IMR-90 (cell line): ENCODE measurements at regions not wholly inside any gene's neighbourhood (a gene's known extent, or its start where the extent isn't known, plus 50 kb on each side); places are given as distances from the start of the nearest gene placed in this dataset.

Experiments used
- ATAC-seq: fragments of 200-7000 bp; cut with Tn5 transposase; 2 replicates; pipeline ENCODE4 v1.9.1; 2020; ENCODE audit warnings: low read depth, mild to moderate bottlenecking, moderate library complexity
- BruUV-seq: library from RNA; stranded (reverse); fragments of 400-500 nt; replicated peaks from 2 replicates; lab custom pipeline; 2021; lab: Mats Ljungman, UMichigan
- CTCF ChIA-PET: fragments of 300-600 bp; formaldehyde crosslinking; extraction: SDS; loops from one replicate; lab custom pipeline; 2021; ENCODE audit warnings: antibody characterized with exemption; lab: Yijun Ruan, JAX
- POLR2A ChIA-PET: fragments of 300-600 bp; sonication (Branson Sonifier 250); formaldehyde crosslinking; loops from one replicate; lab custom pipeline; 2022; ENCODE audit warnings: antibody characterized with exemption; ENCODE audit not compliant: unreplicated experiment; lab: Charles Lee
- DNase-seq: peaks from one replicate; pipeline ENCODE4 v3.0.0; 2013
- H2AFZ ChIP-seq: replicated peaks from 2 replicates; pipeline ENCODE3; 2013; ENCODE audit warnings: low read length, mild to moderate bottlenecking; ENCODE audit not compliant: poor library complexity
- H2AK5ac ChIP-seq: 2 replicates; pipeline ENCODE4 v1.6.1; 2013; ENCODE audit warnings: low read depth, low read length, inconsistent platforms
- H2AK9ac ChIP-seq: replicated peaks from 2 replicates; pipeline ENCODE3; 2013; ENCODE audit warnings: mild to moderate bottlenecking, low read depth, low read length, moderate library complexity; ENCODE audit not compliant: poor library complexity
- H2BK120ac ChIP-seq: 2 replicates; pipeline ENCODE4 v1.6.1; 2013; ENCODE audit warnings: low read depth, low read length, inconsistent platforms
- H2BK15ac ChIP-seq: 3 replicates; pipeline ENCODE4 v1.6.1; 2013; ENCODE audit warnings: low read depth, low read length, inconsistent platforms
- H2BK20ac ChIP-seq: 2 replicates; pipeline ENCODE4 v1.6.1; 2013; ENCODE audit warnings: low read depth, mild to moderate bottlenecking, inconsistent platforms, low read length, moderate library complexity
- H2BK5ac ChIP-seq: 2 replicates; pipeline ENCODE4 v1.6.1; 2013; ENCODE audit warnings: mild to moderate bottlenecking, low read depth, low read length, inconsistent platforms; ENCODE audit not compliant: poor library complexity, severe bottlenecking
- H3K14ac ChIP-seq: replicated peaks from 2 replicates; pipeline ENCODE4 v1.6.1; 2013; ENCODE audit warnings: low read depth, low read length, inconsistent platforms
- H3K18ac ChIP-seq: 2 replicates; pipeline ENCODE4 v1.6.1; 2013; ENCODE audit warnings: low read depth, low read length, control low read depth
- H3K23ac ChIP-seq: 2 replicates; pipeline ENCODE4 v1.6.1; 2013; ENCODE audit warnings: low read depth, low read length, inconsistent platforms
- H3K27ac ChIP-seq: 2 replicates; pipeline ENCODE4 v1.5.1; 2013; ENCODE audit warnings: mild to moderate bottlenecking, control low read depth, low read length; ENCODE audit not compliant: insufficient read depth
- H3K27me3 ChIP-seq: 2 replicates; pipeline ENCODE4 v1.6.1; 2013; ENCODE audit warnings: low read length; ENCODE audit not compliant: control insufficient read depth, insufficient read depth
- H3K36me3 ChIP-seq: 2 replicates; pipeline ENCODE4 v1.6.1; 2013; ENCODE audit warnings: low read length, mixed read lengths; ENCODE audit not compliant: control insufficient read depth, insufficient read depth
- H3K4ac ChIP-seq: 2 replicates; pipeline ENCODE4 v1.6.1; 2013; ENCODE audit warnings: low read depth, low read length, inconsistent platforms
- H3K4me1 ChIP-seq: 2 replicates; pipeline ENCODE4 v1.6.1; 2013; ENCODE audit warnings: low read length, mixed read lengths; ENCODE audit not compliant: control insufficient read depth, insufficient read depth
- H3K4me2 ChIP-seq: 2 replicates; pipeline ENCODE4 v1.6.1; 2013; ENCODE audit warnings: low read depth, mild to moderate bottlenecking, control low read depth, low read length, moderate library complexity
- H3K4me3 ChIP-seq: 2 replicates; pipeline ENCODE4 v1.5.1; 2013; ENCODE audit warnings: low read depth, mild to moderate bottlenecking, control low read depth, low read length, moderate library complexity; ENCODE audit not compliant: insufficient read depth
- H3K56ac ChIP-seq: 2 replicates; pipeline ENCODE4 v1.6.1; 2013; ENCODE audit warnings: low read length, inconsistent platforms; ENCODE audit not compliant: insufficient read depth; ENCODE audit errors: extremely low read depth
- H3K79me1 ChIP-seq, 2 experiments: 2 replicates each; pipeline ENCODE4 v1.6.1; 2013; ENCODE audit warnings: low read length in 2 of 2, inconsistent platforms in 1 of 2, low read depth in 1 of 2
- H3K9ac ChIP-seq: 2 replicates; pipeline ENCODE4 v1.6.1; 2013; ENCODE audit warnings: low read depth, low read length, control low read depth
- H3K9me1 ChIP-seq: 2 replicates; pipeline ENCODE4 v1.6.1; 2013; ENCODE audit warnings: low read length, inconsistent platforms; ENCODE audit not compliant: insufficient read depth
- H3K9me3 ChIP-seq: 2 replicates; pipeline ENCODE4 v1.6.1; 2013; ENCODE audit warnings: low read length; ENCODE audit not compliant: control insufficient read depth, insufficient read depth
- H4K20me1 ChIP-seq: 2 replicates; pipeline ENCODE4 v1.6.1; 2013; ENCODE audit warnings: low read length, inconsistent platforms; ENCODE audit not compliant: insufficient read depth
- H4K5ac ChIP-seq: 2 replicates; pipeline ENCODE4 v1.6.1; 2013; ENCODE audit warnings: mild to moderate bottlenecking, low read depth, low read length, control low read depth
- H4K8ac ChIP-seq, 2 experiments: 2 replicates each; pipeline ENCODE4 v1.6.1; 2013; ENCODE audit warnings: low read depth in 2 of 2, low read length in 2 of 2, control low read depth in 1 of 2, inconsistent platforms in 1 of 2
- H4K91ac ChIP-seq: 2 replicates; pipeline ENCODE4 v1.6.1; 2013; ENCODE audit warnings: low read depth, low read length, inconsistent platforms; ENCODE audit not compliant: insufficient read depth
- BHLHE40 ChIP-seq: fragments of 150-350 bp; IDR thresholded peaks from 2 replicates; pipeline ENCODE4 v1.6.1; 2016; ENCODE audit warnings: mild to moderate bottlenecking, low read depth, low read length
- CHD1 ChIP-seq: IDR thresholded peaks from 2 replicates; pipeline ENCODE4 v1.6.1; 2012; ENCODE audit warnings: low read depth, low read length, improper control_type of control experiment
- FOS ChIP-seq: fragments of 150-350 bp; IDR thresholded peaks from 2 replicates; pipeline ENCODE4 v1.6.1; 2016; ENCODE audit warnings: low read depth, low read length
- MAFK ChIP-seq: IDR thresholded peaks from 2 replicates; pipeline ENCODE4 v1.6.1; 2012; ENCODE audit warnings: low read depth, low read length, improper control_type of control experiment
- MAZ ChIP-seq: IDR thresholded peaks from 2 replicates; pipeline ENCODE4 v1.6.1; 2012; ENCODE audit warnings: low read depth, mild to moderate bottlenecking, low read length, improper control_type of control experiment, moderate library complexity, borderline replicate concordance
- POLR2A ChIP-seq: IDR thresholded peaks from 2 replicates; pipeline ENCODE4 v1.6.1; 2012; ENCODE audit warnings: mild to moderate bottlenecking, low read depth, low read length
- RAD21 ChIP-seq: IDR thresholded peaks from 2 replicates; pipeline ENCODE4 v1.6.1; 2012; ENCODE audit warnings: low read length, improper control_type of control experiment
- RCOR1 ChIP-seq: IDR thresholded peaks from 2 replicates; pipeline ENCODE4 v1.6.1; 2012; ENCODE audit warnings: mild to moderate bottlenecking, low read length, improper control_type of control experiment; ENCODE audit not compliant: insufficient replicate concordance
- SMC3 ChIP-seq: fragments of 150-350 bp; IDR thresholded peaks from 2 replicates; pipeline ENCODE4 v1.6.1; 2016; ENCODE audit warnings: low read depth, mild to moderate bottlenecking, antibody characterized with exemption, low read length, moderate library complexity
- WGBS, 2 experiments: methylation state at CpG; one replicate each; pipeline versions ENCODE4 v1.1.5 to v1.1.7; 2013; ENCODE audit warnings: missing lambda C conversion rate in 2 of 2; ENCODE audit not compliant: insufficient read length in 1 of 2; ENCODE audit errors: extremely low coverage in 2 of 2; 5-methylcytosine and 5-hydroxymethylcytosine counted together
- dilution Hi-C: fragments of 300-500 bp; cut with HindIII; formaldehyde crosslinking; loops from one replicate; pipeline ENCODE4 v1.14.3; 2018; ENCODE audit warnings: low sequenced_read_pairs; ENCODE audit not compliant: unreplicated experiment
- in situ Hi-C: fragments of 300-500 bp; cut with MboI; formaldehyde crosslinking; loops from 3 replicates; pipeline ENCODE4 v1.14.3; 2019; ENCODE audit warnings: low sequenced_read_pairs, inconsistent platforms, mixed read lengths
- intact Hi-C: fragments of 100-400 bp; cut with micrococcal nuclease; formaldehyde crosslinking; loops from 2 replicates; pipeline ENCODE4 v1.10.0; 2022
- TF ChIP-seq, protein P1 (sequence below): fragments of 150-350 bp; IDR thresholded peaks from 2 replicates; pipeline ENCODE4 v1.6.1; 2017; ENCODE audit warnings: mild to moderate bottlenecking, antibody characterized with exemption, low read length, low read depth
- TF ChIP-seq, protein P2 (sequence below): conservative IDR thresholded peaks from 2 replicates; pipeline ENCODE4 v1.5.1; 2012; ENCODE audit warnings: mild to moderate bottlenecking, low read depth, low read length, improper control_type of control experiment

DNA sequence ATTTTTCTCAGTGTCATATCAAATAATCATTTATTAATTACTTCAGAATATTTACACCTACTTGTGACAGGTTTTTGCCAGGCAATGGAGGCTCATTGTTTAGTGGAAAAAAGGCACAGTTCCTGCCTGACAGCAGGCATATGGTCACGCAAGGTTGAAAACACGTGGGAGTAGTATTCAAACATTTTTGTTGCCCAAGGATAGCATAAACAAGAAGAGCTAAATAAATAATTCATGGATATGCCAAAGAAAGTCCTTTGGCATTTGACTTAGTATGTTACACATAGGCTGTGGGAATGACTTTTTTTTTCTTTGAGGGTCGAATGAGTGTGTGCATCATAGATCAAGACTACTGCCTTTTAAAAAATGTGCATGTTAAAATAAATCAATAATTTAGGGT is 120.5 kb upstream of the SEMA3E start:
- no peaks in the 10 kb centered on the region for H4K20me1 ChIP-seq
- no peak overlapping the region for H4K8ac ChIP-seq
- H2AFZ ChIP-seq, result no peak overlapping the region
- no peaks in the 10 kb centered on the region for H3K36me3 ChIP-seq
- H3K23ac ChIP-seq, result no peak overlapping the region
- H2AK9ac ChIP-seq, result no peak overlapping the region
- DNase-seq (no peak), ATAC-seq (no peak)
- no peak overlapping the region for H2BK120ac ChIP-seq
- H3K9me1 ChIP-seq, result no peaks in the 10 kb centered on the region
- no TSS peak for BruUV-seq
- no peak overlapping the region for H3K27ac ChIP-seq
- H4K91ac ChIP-seq, result no peak overlapping the region
- no peak overlapping the region for H3K9ac ChIP-seq
- no peaks in the 10 kb centered on the region for H3K79me1 ChIP-seq
- H4K5ac ChIP-seq, result no peak overlapping the region
- H3K18ac ChIP-seq, result no peak overlapping the region
- WGBS, 2 experiments, result 70% methylated on average over 2 of the region's 3 CpGs; no CpG with 5 or more reads in 1 of the 2 experiments
- no peaks in the 10 kb centered on the region for H3K9me3 ChIP-seq
- H2BK20ac ChIP-seq, result no peak overlapping the region
- H3K4me1 ChIP-seq, result no peaks in the 10 kb centered on the region
- no peak overlapping the region for H3K56ac ChIP-seq
- in situ Hi-C loops, result no loop called here
- no peak overlapping the region for H2BK15ac ChIP-seq
- H2AK5ac ChIP-seq, result no peak overlapping the region
- intact Hi-C loops, result no loop called here
- POLR2A ChIA-PET, result no interaction called here
- no peak overlapping the region for H3K14ac ChIP-seq
- H3K27me3 ChIP-seq, result no peaks in the 10 kb centered on the region
- no peak overlapping the region for H2BK5ac ChIP-seq
- dilution Hi-C loops, result no loop called here
- H3K4me3 ChIP-seq, result no peak overlapping the region
- H3K4ac ChIP-seq, result no peak overlapping the region
- H3K4me2 ChIP-seq, result no peak overlapping the region
- TF ChIP-seq POLR2A, result no peak
- no peak for TF ChIP-seq RCOR1
- no peak for TF ChIP-seq SMC3
- TF ChIP-seq MAFK, result no peak
- TF ChIP-seq RAD21, result no peak
- TF ChIP-seq BHLHE40, result no peak
- no peak for TF ChIP-seq FOS
- no peak for TF ChIP-seq MAZ
- TF ChIP-seq, protein P1, sequence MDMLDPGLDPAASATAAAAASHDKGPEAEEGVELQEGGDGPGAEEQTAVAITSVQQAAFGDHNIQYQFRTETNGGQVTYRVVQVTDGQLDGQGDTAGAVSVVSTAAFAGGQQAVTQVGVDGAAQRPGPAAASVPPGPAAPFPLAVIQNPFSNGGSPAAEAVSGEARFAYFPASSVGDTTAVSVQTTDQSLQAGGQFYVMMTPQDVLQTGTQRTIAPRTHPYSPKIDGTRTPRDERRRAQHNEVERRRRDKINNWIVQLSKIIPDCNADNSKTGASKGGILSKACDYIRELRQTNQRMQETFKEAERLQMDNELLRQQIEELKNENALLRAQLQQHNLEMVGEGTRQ, result no peak
- TF ChIP-seq CHD1, result no peak
- TF ChIP-seq, protein P2, sequence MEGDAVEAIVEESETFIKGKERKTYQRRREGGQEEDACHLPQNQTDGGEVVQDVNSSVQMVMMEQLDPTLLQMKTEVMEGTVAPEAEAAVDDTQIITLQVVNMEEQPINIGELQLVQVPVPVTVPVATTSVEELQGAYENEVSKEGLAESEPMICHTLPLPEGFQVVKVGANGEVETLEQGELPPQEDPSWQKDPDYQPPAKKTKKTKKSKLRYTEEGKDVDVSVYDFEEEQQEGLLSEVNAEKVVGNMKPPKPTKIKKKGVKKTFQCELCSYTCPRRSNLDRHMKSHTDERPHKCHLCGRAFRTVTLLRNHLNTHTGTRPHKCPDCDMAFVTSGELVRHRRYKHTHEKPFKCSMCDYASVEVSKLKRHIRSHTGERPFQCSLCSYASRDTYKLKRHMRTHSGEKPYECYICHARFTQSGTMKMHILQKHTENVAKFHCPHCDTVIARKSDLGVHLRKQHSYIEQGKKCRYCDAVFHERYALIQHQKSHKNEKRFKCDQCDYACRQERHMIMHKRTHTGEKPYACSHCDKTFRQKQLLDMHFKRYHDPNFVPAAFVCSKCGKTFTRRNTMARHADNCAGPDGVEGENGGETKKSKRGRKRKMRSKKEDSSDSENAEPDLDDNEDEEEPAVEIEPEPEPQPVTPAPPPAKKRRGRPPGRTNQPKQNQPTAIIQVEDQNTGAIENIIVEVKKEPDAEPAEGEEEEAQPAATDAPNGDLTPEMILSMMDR, result no peak
- CTCF ChIA-PET, result no interaction called here
